HEK293 (cell line): ENCODE measurements at regions not wholly inside any gene's neighbourhood (a gene's known extent, or its start where the extent isn't known, plus 50 kb on each side); places are given as distances from the start of the nearest gene placed in this dataset.

ENCODE experiments used
- ZFHX2 ChIP-seq: fragments of 450-650 bp; formaldehyde crosslinking; conservative IDR thresholded peaks from 2 replicates; pipeline ENCODE4 v1.5.1; 2016; ENCODE audit warnings: missing biosample characterization, missing genetic modification characterization
- ZNF530 ChIP-seq: fragments of 450-650 bp; formaldehyde crosslinking; IDR thresholded peaks from 2 replicates; pipeline ENCODE4 v1.5.1; 2016; ENCODE audit warnings: low read depth, missing biosample characterization, missing genetic modification characterization
- ZNF639 ChIP-seq: fragments of 450-650 bp; formaldehyde crosslinking; IDR thresholded peaks from 2 replicates; pipeline ENCODE4 v1.5.1; 2016; ENCODE audit warnings: missing biosample characterization, missing genetic modification characterization
- TF ChIP-seq, protein P1 (sequence below): fragments of 450-650 bp; formaldehyde crosslinking; IDR thresholded peaks from 2 replicates; pipeline ENCODE4 v1.5.1; 2016; ENCODE audit warnings: missing biosample characterization, missing genetic modification characterization

DNA sequence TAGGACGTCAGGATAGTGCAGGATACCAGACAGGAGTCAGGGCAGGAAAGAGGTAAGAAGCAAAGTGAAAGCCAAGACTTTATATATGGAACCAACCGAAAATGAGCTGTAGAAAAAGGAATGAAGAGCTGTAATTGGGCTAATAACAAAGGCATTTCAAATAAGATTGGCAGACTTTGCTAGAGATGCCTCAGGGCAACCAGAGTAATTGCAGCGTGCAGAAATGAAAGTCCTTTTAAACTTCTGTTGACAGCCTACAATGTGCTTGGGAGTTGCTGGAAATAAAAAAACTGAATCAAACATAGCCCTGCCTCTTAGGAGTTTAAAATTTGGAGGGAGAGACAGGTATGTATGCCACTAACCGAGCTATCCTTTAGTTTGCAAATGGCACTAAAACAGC, 56.4 kb upstream of the NKX2-4 start:
- no peak for TF ChIP-seq ZFHX2 (tag by site-specific recombination)
- TF ChIP-seq ZNF530 (tag by site-specific recombination): no peak
- TF ChIP-seq, protein P1, sequence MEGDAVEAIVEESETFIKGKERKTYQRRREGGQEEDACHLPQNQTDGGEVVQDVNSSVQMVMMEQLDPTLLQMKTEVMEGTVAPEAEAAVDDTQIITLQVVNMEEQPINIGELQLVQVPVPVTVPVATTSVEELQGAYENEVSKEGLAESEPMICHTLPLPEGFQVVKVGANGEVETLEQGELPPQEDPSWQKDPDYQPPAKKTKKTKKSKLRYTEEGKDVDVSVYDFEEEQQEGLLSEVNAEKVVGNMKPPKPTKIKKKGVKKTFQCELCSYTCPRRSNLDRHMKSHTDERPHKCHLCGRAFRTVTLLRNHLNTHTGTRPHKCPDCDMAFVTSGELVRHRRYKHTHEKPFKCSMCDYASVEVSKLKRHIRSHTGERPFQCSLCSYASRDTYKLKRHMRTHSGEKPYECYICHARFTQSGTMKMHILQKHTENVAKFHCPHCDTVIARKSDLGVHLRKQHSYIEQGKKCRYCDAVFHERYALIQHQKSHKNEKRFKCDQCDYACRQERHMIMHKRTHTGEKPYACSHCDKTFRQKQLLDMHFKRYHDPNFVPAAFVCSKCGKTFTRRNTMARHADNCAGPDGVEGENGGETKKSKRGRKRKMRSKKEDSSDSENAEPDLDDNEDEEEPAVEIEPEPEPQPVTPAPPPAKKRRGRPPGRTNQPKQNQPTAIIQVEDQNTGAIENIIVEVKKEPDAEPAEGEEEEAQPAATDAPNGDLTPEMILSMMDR (tag by site-specific recombination): no peak
- no peak for TF ChIP-seq ZNF639
